H1 (cell line): ENCODE measurements at regions not wholly inside any gene's neighbourhood (a gene's known extent, or its start where the extent isn't known, plus 50 kb on each side); places are given as distances from the start of the nearest gene placed in this dataset.

ENCODE experiments used
- CTCF ChIA-PET: fragments of 300-600 bp; sonication (Branson Sonifier 250); formaldehyde crosslinking; loops from one replicate; lab custom pipeline; 2021; ENCODE audit not compliant: partially characterized antibody; lab: Charles Lee
- POLR2A ChIA-PET: fragments of 300-600 bp; sonication (Branson Sonifier 250); formaldehyde crosslinking; loops from one replicate; lab custom pipeline; 2021; ENCODE audit warnings: inconsistent platforms; ENCODE audit not compliant: partially characterized antibody; lab: Charles Lee
- DNase-seq, 2 experiments: peaks; one replicate each; pipeline versions ENCODE4 v3.0.0 to v3.0.0-alpha.2; 2010 to 2022; ENCODE audit warnings: low spot score in 2 of 2, low read depth in 1 of 2, mixed read lengths in 1 of 2
- FAIRE-seq: peaks from 2 replicates; lab custom pipeline; 2011; peaks lifted over from hg19 to GRCh38; lab: Jason Lieb, UNC
- H2AFZ ChIP-seq: 2 replicates; pipeline ENCODE4 v1.8.1; 2012; ENCODE audit warnings: low read length, inconsistent platforms
- H2AK5ac ChIP-seq: 2 replicates; pipeline ENCODE4 v1.6.1; 2013; ENCODE audit warnings: low read depth, low read length
- H2BK120ac ChIP-seq: replicated peaks from 2 replicates; pipeline ENCODE3; 2013; ENCODE audit warnings: low read depth, low read length, inconsistent platforms
- H2BK12ac ChIP-seq: 2 replicates; pipeline ENCODE4 v1.6.1; 2013; ENCODE audit warnings: low read depth, low read length
- H2BK15ac ChIP-seq: 2 replicates; pipeline ENCODE4 v1.6.1; 2013; ENCODE audit warnings: low read length
- H2BK20ac ChIP-seq: 2 replicates; pipeline ENCODE4 v1.6.1; 2013; ENCODE audit warnings: low read length
- H2BK5ac ChIP-seq: 2 replicates; pipeline ENCODE4 v1.6.1; 2013; ENCODE audit warnings: low read depth, low read length
- H3K14ac ChIP-seq: 2 replicates; pipeline ENCODE4 v1.6.1; 2013; ENCODE audit warnings: inconsistent platforms; ENCODE audit not compliant: insufficient read length
- H3K18ac ChIP-seq: 2 replicates; pipeline ENCODE4 v1.6.1; 2013; ENCODE audit warnings: low read length; ENCODE audit errors: extremely low read depth
- H3K23ac ChIP-seq: 2 replicates; pipeline ENCODE4 v1.6.1; 2013; ENCODE audit warnings: inconsistent platforms; ENCODE audit not compliant: insufficient read length
- H3K23me2 ChIP-seq: 2 replicates; pipeline ENCODE4 v1.6.1; 2013; ENCODE audit warnings: low read depth, low read length
- H3K27ac ChIP-seq: 2 replicates; pipeline ENCODE4 v1.6.1; 2011; ENCODE audit warnings: low read depth, low read length, inconsistent platforms
- H3K27me3 ChIP-seq, 4 experiments: replicated peaks in 1 of 4; 1 replicate in 1 of 4; 2 replicates in 3 of 4; pipeline versions ENCODE4 v1.6.1 to v1.8.1; 2011 to 2013; ENCODE audit warnings: low read length in 3 of 4, mild to moderate bottlenecking in 3 of 4, inconsistent platforms in 2 of 4, mixed read lengths in 2 of 4, moderate library complexity in 1 of 4; ENCODE audit not compliant: control insufficient read depth in 3 of 4, insufficient read depth in 3 of 4; ENCODE audit errors: extremely low read depth in 1 of 4
- H3K36me3 ChIP-seq, 4 experiments: 2 replicates each; pipeline versions ENCODE4 v1.6.1 to v1.8.1; 2011 to 2013; ENCODE audit warnings: mild to moderate bottlenecking in 4 of 4, low read length in 3 of 4, moderate library complexity in 2 of 4, control low read depth in 1 of 4, inconsistent platforms in 1 of 4; ENCODE audit not compliant: insufficient read depth in 4 of 4, control insufficient read depth in 2 of 4
- H3K4ac ChIP-seq: replicated peaks from 2 replicates; pipeline ENCODE3; 2013; ENCODE audit warnings: low read length, low read depth, mixed read lengths, inconsistent platforms; ENCODE audit not compliant: insufficient read length
- H3K4me1 ChIP-seq, 4 experiments: replicated peaks in 1 of 4; 1 replicate in 1 of 4; 2 replicates in 3 of 4; pipeline versions ENCODE4 v1.6.1 to v1.8.1; 2011 to 2013; ENCODE audit warnings: low read length in 3 of 4, inconsistent platforms in 2 of 4, mixed read lengths in 1 of 4; ENCODE audit not compliant: insufficient read depth in 4 of 4, control insufficient read depth in 3 of 4
- H3K4me2 ChIP-seq, 2 experiments: 2 replicates each; pipeline versions ENCODE4 v1.6.1 to v1.8.1; 2011 to 2013; ENCODE audit warnings: low read depth in 2 of 2, low read length in 2 of 2, control low read depth in 1 of 2, inconsistent platforms in 1 of 2, mild to moderate bottlenecking in 1 of 2; ENCODE audit not compliant: insufficient read depth in 1 of 2
- H3K4me3 ChIP-seq, 4 experiments: fragments of 200-600, 300-600 bp in 1 of 4; sonication (generic), shearing (Covaris generic), sonication (Bioruptor Twin) in 1 of 4; 2 replicates each; pipeline versions ENCODE4 v1.5.1 to v1.8.1; 2011 to 2016; ENCODE audit warnings: low read length in 4 of 4, low read depth in 3 of 4, control low read depth in 2 of 4, inconsistent platforms in 2 of 4, mild to moderate bottlenecking in 2 of 4, mixed read lengths in 1 of 4, moderate library complexity in 1 of 4; ENCODE audit not compliant: insufficient read depth in 2 of 4; ENCODE audit errors: extremely low read depth in 1 of 4
- H3K56ac ChIP-seq: replicated peaks from 2 replicates; pipeline ENCODE3; 2013; ENCODE audit warnings: low read depth, mild to moderate bottlenecking, mixed read lengths, low read length, inconsistent platforms; ENCODE audit not compliant: insufficient read length
- H3K79me1 ChIP-seq: 2 replicates; pipeline ENCODE4 v1.6.1; 2013; ENCODE audit warnings: low read depth, low read length, control low read depth
- H3K79me2 ChIP-seq, 2 experiments: 2 replicates each; pipeline versions ENCODE4 v1.6.1 to v1.8.1; 2012 to 2013; ENCODE audit warnings: low read length in 2 of 2, mild to moderate bottlenecking in 2 of 2, inconsistent platforms in 1 of 2; ENCODE audit not compliant: insufficient read depth in 2 of 2, control insufficient read depth in 1 of 2
- H3K9ac ChIP-seq, 4 experiments: replicated peaks in 1 of 4; 1 replicate in 1 of 4; 2 replicates in 3 of 4; pipeline versions ENCODE4 v1.6.1 to v1.8.1; 2011 to 2013; ENCODE audit warnings: low read depth in 3 of 4, low read length in 3 of 4, control low read depth in 2 of 4, mild to moderate bottlenecking in 2 of 4, moderate library complexity in 2 of 4, inconsistent platforms in 1 of 4; ENCODE audit errors: extremely low read depth in 1 of 4
- H3K9me3 ChIP-seq, 2 experiments: 2 replicates each; pipeline versions ENCODE4 v1.6.1 to v1.8.1; 2012 to 2013; ENCODE audit warnings: mild to moderate bottlenecking in 2 of 2, moderate library complexity in 2 of 2, control low read depth in 1 of 2, inconsistent platforms in 1 of 2, low read depth in 1 of 2, low read length in 1 of 2, mixed read lengths in 1 of 2; ENCODE audit not compliant: insufficient read depth in 2 of 2
- H4K20me1 ChIP-seq, 2 experiments: replicated peaks in 1 of 2; 2 replicates each; pipeline versions ENCODE3 to v1.8.1; 2011 to 2013; ENCODE audit warnings: inconsistent platforms in 2 of 2, low read length in 2 of 2, mild to moderate bottlenecking in 1 of 2; ENCODE audit not compliant: insufficient read depth in 2 of 2, control insufficient read depth in 1 of 2
- H4K5ac ChIP-seq: 2 replicates; pipeline ENCODE4 v1.6.1; 2013; ENCODE audit warnings: low read length, low read depth, mixed read lengths, inconsistent platforms; ENCODE audit not compliant: insufficient read length
- H4K8ac ChIP-seq: 2 replicates; pipeline ENCODE4 v1.8.0; 2013; ENCODE audit warnings: mild to moderate bottlenecking, moderate library complexity, low read length, inconsistent platforms; ENCODE audit not compliant: insufficient read depth; ENCODE audit errors: extremely low read depth
- H4K91ac ChIP-seq: replicated peaks from 2 replicates; pipeline ENCODE3; 2013; ENCODE audit warnings: low read length, mixed read lengths, inconsistent platforms; ENCODE audit not compliant: insufficient read length
- CREB1 ChIP-seq: IDR thresholded peaks from 2 replicates; pipeline ENCODE4 v1.6.1; 2012; ENCODE audit warnings: inconsistent platforms
- RNF2 ChIP-seq: fragments of 200-900, 300-1000 bp; sonication (generic); IDR thresholded peaks from 2 replicates; pipeline ENCODE4 v1.7.1; 2016; ENCODE audit warnings: borderline replicate concordance, low read depth, mild to moderate bottlenecking, antibody characterized with exemption, low read length; ENCODE audit not compliant: poor library complexity, severe bottlenecking; ENCODE audit errors: missing control alignments
- SUZ12 ChIP-seq: fragments of 200-600 bp; sonication (generic); IDR thresholded peaks from 2 replicates; pipeline ENCODE4 v1.6.1; 2012; ENCODE audit warnings: mild to moderate bottlenecking, inconsistent platforms, low read length, moderate library complexity, mixed read lengths
- WGBS, 2 experiments: shearing (Covaris generic) in 1 of 2; methylation state at CpG; one replicate each; pipeline versions ENCODE4 v1.1.6 to v1.1.7; 2013 to 2015; ENCODE audit warnings: low lambda C conversion rate in 2 of 2, mixed read lengths in 2 of 2, inconsistent platforms in 1 of 2, low coverage in 1 of 2, missing lambda C conversion rate in 1 of 2; ENCODE audit not compliant: insufficient replicate concordance in 2 of 2, insufficient coverage in 1 of 2, insufficient read length in 1 of 2; ENCODE audit errors: extremely low coverage in 1 of 2, missing lambda C conversion rate in 1 of 2; 5-methylcytosine and 5-hydroxymethylcytosine counted together

DNA sequence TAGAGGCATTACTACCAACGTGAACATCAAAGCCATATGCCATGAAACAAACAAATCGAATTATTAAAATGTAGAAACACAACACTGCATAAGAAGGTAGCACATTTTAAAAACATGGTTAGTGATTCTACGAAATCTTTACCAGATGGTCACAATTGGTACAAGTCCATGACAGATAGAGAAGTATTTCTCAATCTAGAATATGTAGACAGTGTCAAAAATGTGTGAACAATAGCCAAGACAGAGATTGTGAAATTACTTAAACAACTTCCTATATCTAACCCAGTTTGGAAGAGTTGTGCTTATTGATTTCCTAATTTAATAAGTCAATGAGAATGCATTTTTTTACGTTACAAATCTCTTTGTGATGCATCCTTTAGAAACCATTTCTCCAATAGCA, 1121.6 kb downstream of the MAT2B start:
- Histone ChIP-seq H4K8ac (no peak overlapping the region), H3K9ac (no peak overlapping the region), H3K79me2 (no peaks in the 10 kb centered on the region), H3K4me2 (no peak overlapping the region), H3K9me3 (peaks cover 0 to 2% of the 10 kb centered on the region in 2 experiments; a peak in 1 of 4 replicates), H3K79me1 (no peaks in the 10 kb centered on the region), H2BK5ac (no peak overlapping the region), H3K4ac (no peak overlapping the region), H3K14ac (no peak overlapping the region), H2BK120ac (no peak overlapping the region), H3K4me1 (no peaks in the 10 kb centered on the region), H2AK5ac (no peak overlapping the region), H2BK15ac (no peak overlapping the region), H3K23ac (no peak overlapping the region), H2BK20ac (no peak overlapping the region), H3K27me3 (no peaks in the 10 kb centered on the region), H3K56ac (no peak overlapping the region), H3K18ac (no peak overlapping the region), H2BK12ac (no peak overlapping the region), H3K27ac (no peak overlapping the region), H3K23me2 (no peaks in the 10 kb centered on the region), H4K91ac (no peak overlapping the region), H3K36me3 (no peaks in the 10 kb centered on the region), H4K5ac (no peak overlapping the region), H2AFZ (no peak overlapping the region), H4K20me1 (no peaks in the 10 kb centered on the region), H3K4me3 (no peak overlapping the region)
- CTCF ChIA-PET, result no interaction called here
- POLR2A ChIA-PET, result no interaction called here
- WGBS, 2 experiments, result 91% methylated on average over 4 of the region's 4 CpGs; no CpG with 5 or more reads in 1 of the 2 experiments
- no peak for FAIRE-seq
- TF ChIP-seq CREB1 (no peak), RNF2 (no peak), SUZ12 (no peak)
- DNase-seq, result no peak
